ENCODE measurements at regions not wholly inside any gene's neighbourhood (a gene's known extent, or its start where the extent isn't known, plus 50 kb on each side); places are given as distances from the start of the nearest gene placed in this dataset.

GRCh38 chr5:4252385-4252784 lies 656.8 kb downstream of the IRX1 start:
- POLR2A ChIA-PET: no interaction called here
- Mint-ChIP-seq H3K4me3 (no peak overlapping the region), H3K36me3 (ENCODE audit: low read depth) (no peaks in the 10 kb centered on the region), H3K9me3 (ENCODE audit: insufficient read depth) (no peaks in the 10 kb centered on the region), H3K4me1 (ENCODE audit: low read depth) (no peaks in the 10 kb centered on the region), H3K27me3 (ENCODE audit: low read depth) (no peaks in the 10 kb centered on the region), H3K27ac (no peak overlapping the region)
- DNase-seq (no peak), ATAC-seq (no peak)
- CTCF ChIA-PET: no interaction called here

DNA sequence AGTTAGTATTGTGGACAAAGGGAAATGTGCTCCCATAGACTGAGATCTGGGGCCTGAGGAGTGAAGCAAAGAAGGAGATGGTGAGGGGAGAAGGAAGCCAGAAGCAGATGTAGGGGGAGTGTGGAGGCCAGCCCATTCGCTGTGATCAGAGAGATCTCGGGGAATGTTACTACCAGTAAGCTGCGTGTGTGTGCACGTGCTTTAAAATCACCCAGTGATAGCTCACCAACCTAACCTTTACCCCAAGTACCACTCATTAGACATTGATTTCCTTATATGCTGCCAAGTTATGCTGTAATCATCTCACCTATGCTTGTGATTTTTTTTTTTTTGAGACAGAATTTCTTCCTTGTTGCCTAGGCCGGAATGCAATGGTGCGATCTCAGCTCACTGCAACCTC lies 659.1 kb downstream of the IRX1 start:
- H3K27ac Mint-ChIP-seq: no peak overlapping the region
- ATAC-seq: no peak
- DNase-seq: no peak
- ChIA-PET CTCF (no interaction called here), POLR2A (no interaction called here)
- no peak overlapping the region for H3K4me3 Mint-ChIP-seq
- H3K4me1 Mint-ChIP-seq (ENCODE audit: low read depth): no peaks in the 10 kb centered on the region
- H3K27me3 Mint-ChIP-seq (ENCODE audit: low read depth): no peaks in the 10 kb centered on the region
- no peaks in the 10 kb centered on the region for H3K9me3 Mint-ChIP-seq (ENCODE audit: insufficient read depth)
- no peaks in the 10 kb centered on the region for H3K36me3 Mint-ChIP-seq (ENCODE audit: low read depth)

DNA sequence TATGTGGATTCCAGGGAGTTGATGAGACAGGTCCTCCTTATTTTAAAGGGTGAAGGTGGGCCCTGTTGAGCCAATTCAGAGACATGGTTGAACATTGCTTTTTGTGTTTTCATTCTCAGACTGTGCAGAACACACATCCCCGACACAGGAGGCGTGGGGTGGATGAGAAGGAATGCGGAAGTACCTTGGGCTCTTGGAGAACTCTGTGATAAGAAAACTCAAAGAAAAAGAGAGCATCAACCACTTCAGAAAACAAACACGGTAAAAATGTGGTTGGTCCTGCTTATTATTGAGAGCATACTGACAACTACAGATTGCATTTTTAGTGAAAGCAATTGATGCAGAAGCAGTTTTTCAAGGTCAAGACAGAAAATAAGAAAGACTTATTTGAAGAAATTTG lies 659.8 kb downstream of the IRX1 start:
- no peaks in the 10 kb centered on the region for H3K36me3 Mint-ChIP-seq (ENCODE audit: low read depth)
- no peaks in the 10 kb centered on the region for H3K4me1 Mint-ChIP-seq (ENCODE audit: low read depth)
- H3K27me3 Mint-ChIP-seq (ENCODE audit: low read depth): no peaks in the 10 kb centered on the region
- H3K9me3 Mint-ChIP-seq (ENCODE audit: insufficient read depth): no peaks in the 10 kb centered on the region
- H3K27ac Mint-ChIP-seq: no peak overlapping the region
- no peak for ATAC-seq
- ChIA-PET CTCF (no interaction called here), POLR2A (no interaction called here)
- no peak overlapping the region for H3K4me3 Mint-ChIP-seq
- DNase-seq: no peak

DNA sequence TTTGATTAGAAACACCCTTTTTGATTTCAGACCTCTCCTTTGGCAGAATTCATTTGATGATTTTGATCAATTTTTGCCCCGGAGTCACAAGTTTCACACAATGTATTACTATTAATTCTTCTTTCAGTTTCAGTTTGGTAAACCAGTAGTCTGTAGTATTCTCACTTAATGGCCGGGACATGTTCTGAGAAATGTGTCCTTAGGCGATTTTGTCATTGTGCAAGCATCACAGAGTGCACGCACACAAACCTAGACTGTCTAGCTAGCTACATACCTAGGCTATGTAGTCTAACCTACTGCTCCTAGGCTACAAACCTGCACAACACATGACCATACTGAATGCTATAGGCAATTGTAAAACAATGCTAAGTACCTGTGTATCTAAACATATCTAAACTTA lies 662.5 kb downstream of the IRX1 start:
- Mint-ChIP-seq H3K27ac (no peak overlapping the region), H3K4me1 (ENCODE audit: low read depth) (no peaks in the 10 kb centered on the region), H3K9me3 (ENCODE audit: insufficient read depth) (no peaks in the 10 kb centered on the region), H3K36me3 (ENCODE audit: low read depth) (no peaks in the 10 kb centered on the region), H3K27me3 (ENCODE audit: low read depth) (no peaks in the 10 kb centered on the region), H3K4me3 (no peak overlapping the region)
- CTCF ChIA-PET: no interaction called here
- DNase-seq (no peak), ATAC-seq (no peak)
- POLR2A ChIA-PET: no interaction called here

GRCh38 chr5:4271193-4271592 lies 675.6 kb downstream of the IRX1 start:
- H3K36me3 Mint-ChIP-seq (ENCODE audit: low read depth): no peaks in the 10 kb centered on the region
- POLR2A ChIA-PET: no interaction called here
- ATAC-seq: no peak
- H3K4me3 Mint-ChIP-seq: no peak overlapping the region
- H3K9me3 Mint-ChIP-seq (ENCODE audit: insufficient read depth): peaks cover 32% of the 10 kb centered on the region
- H3K4me1 Mint-ChIP-seq (ENCODE audit: low read depth): no peaks in the 10 kb centered on the region
- CTCF ChIA-PET: no interaction called here
- H3K27ac Mint-ChIP-seq: no peak overlapping the region
- H3K27me3 Mint-ChIP-seq (ENCODE audit: low read depth): no peaks in the 10 kb centered on the region
- DNase-seq: no peak

GRCh38 chr5:4275232-4275631 lies 679.6 kb downstream of the IRX1 start:
- ChIA-PET CTCF (no interaction called here), POLR2A (no interaction called here)
- H3K4me3 Mint-ChIP-seq: no peak overlapping the region
- H3K4me1 Mint-ChIP-seq (ENCODE audit: low read depth): no peaks in the 10 kb centered on the region
- no peak overlapping the region for H3K27ac Mint-ChIP-seq
- H3K27me3 Mint-ChIP-seq (ENCODE audit: low read depth): no peaks in the 10 kb centered on the region
- H3K36me3 Mint-ChIP-seq (ENCODE audit: low read depth): no peaks in the 10 kb centered on the region
- ATAC-seq (no peak), DNase-seq (no peak)
- H3K9me3 Mint-ChIP-seq (ENCODE audit: insufficient read depth): peaks cover 30% of the 10 kb centered on the region

GRCh38 chr5:4294878-4295277 lies 699.2 kb downstream of the IRX1 start:
- Mint-ChIP-seq H3K9me3 (ENCODE audit: insufficient read depth) (no peaks in the 10 kb centered on the region), H3K4me1 (ENCODE audit: low read depth) (no peaks in the 10 kb centered on the region), H3K4me3 (no peak overlapping the region), H3K27me3 (ENCODE audit: low read depth) (no peaks in the 10 kb centered on the region), H3K27ac (no peak overlapping the region), H3K36me3 (ENCODE audit: low read depth) (no peaks in the 10 kb centered on the region)
- DNase-seq (no peak), ATAC-seq (no peak)
- CTCF ChIA-PET: no interaction called here
- POLR2A ChIA-PET: no interaction called here

DNA sequence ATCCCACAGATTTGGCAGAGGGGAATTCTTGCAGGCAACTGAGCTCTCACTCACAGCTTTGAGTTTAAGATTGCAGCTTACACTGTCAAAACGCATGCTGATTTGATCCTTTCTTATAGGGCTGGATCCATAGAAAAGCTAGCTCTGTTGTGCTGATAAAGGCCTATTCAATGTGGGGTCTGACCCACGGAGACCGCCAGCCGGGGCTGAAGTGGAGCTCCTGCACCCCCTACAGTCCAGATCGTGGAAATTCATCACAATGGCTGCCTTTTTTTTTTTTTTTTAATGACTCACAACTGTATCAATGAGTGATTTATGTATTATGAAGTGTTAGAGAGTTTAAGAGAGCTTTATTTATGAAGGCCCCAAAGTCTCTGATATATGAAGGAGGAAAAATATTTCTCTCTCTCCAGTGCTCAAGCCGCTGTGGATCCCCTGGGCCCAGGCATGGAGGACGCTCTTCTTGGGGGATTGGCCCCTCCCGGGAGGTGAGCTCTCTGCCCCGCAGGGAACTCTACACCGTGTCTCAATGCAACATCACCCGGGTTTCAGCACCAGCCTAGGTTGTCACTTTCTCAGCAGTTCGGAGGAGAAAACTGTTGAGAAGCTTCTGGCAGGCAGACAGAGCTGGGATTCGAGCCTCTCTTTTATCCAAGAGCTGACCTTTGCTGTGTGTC lies 700.2 kb downstream of the IRX1 start:
- CTCF ChIA-PET: no interaction called here
- no peak for DNase-seq
- Mint-ChIP-seq H3K27me3 (ENCODE audit: low read depth) (no peaks in the 10 kb centered on the region), H3K4me1 (ENCODE audit: low read depth) (no peaks in the 10 kb centered on the region), H3K4me3 (no peak overlapping the region), H3K36me3 (ENCODE audit: low read depth) (no peaks in the 10 kb centered on the region), H3K27ac (no peak overlapping the region), H3K9me3 (ENCODE audit: insufficient read depth) (no peaks in the 10 kb centered on the region)
- POLR2A ChIA-PET: no interaction called here
- ATAC-seq: no peak

DNA sequence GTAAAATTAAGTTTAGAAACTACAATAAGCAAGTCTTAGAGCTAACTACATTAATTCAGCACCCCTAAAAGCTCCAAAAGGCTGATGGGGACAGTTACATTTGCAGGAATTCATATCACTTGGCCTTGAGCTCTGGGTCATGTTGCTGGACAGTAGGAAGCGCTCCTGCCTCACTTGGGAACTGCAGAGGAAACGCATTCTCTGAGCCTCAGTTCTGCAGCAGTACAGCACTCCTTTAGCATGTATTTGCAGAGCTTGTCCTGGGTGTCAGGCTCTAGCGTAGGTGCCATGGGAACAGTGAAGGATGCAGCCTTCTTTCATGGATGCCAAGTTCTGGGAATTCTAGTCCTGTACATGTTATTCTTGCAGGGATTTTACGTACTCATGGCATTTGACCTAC lies 710.4 kb downstream of the IRX1 start:
- ChIA-PET POLR2A (no interaction called here), CTCF (no interaction called here)
- Mint-ChIP-seq H3K9me3 (ENCODE audit: insufficient read depth) (no peaks in the 10 kb centered on the region), H3K36me3 (ENCODE audit: low read depth) (no peaks in the 10 kb centered on the region), H3K27ac (no peak overlapping the region), H3K4me1 (ENCODE audit: low read depth) (no peaks in the 10 kb centered on the region), H3K27me3 (ENCODE audit: low read depth) (no peaks in the 10 kb centered on the region), H3K4me3 (no peak overlapping the region)
- no peak for DNase-seq
- ATAC-seq: no peak

- ChIA-PET POLR2A (no interaction called here), CTCF (no interaction called here)
- Mint-ChIP-seq H3K27me3 (ENCODE audit: low read depth) (no peaks in the 10 kb centered on the region), H3K4me1 (ENCODE audit: low read depth) (no peaks in the 10 kb centered on the region), H3K9me3 (ENCODE audit: insufficient read depth) (no peaks in the 10 kb centered on the region), H3K27ac (no peak overlapping the region), H3K36me3 (ENCODE audit: low read depth) (no peaks in the 10 kb centered on the region), H3K4me3 (no peak overlapping the region)
- ATAC-seq (no peak), DNase-seq (no peak)
Measured at GRCh38 chr5:4309026-4309425, 713.4 kb downstream of the IRX1 start.

DNA sequence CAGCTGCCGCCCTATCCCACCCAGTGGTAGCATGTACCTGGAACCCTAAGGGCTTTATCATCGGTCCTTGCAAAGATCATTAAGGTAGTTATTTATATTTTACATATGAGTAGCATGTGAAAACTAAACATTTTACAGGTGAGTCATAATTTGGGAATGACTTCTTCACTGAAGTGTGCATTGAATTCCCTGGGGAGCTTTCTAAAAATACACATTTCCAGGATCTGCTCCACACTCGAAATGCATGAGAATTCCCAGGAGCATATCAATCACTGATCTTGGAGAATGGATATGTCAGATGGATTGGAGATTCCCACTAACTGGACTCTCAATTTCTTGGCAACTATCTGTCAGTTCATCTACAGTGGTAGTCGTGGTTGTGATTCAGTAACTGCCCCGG lies 717.5 kb downstream of the IRX1 start:
- ChIA-PET CTCF (no interaction called here), POLR2A (no interaction called here)
- ATAC-seq (no peak), DNase-seq (no peak)
- no peak overlapping the region for H3K4me3 Mint-ChIP-seq
- no peaks in the 10 kb centered on the region for H3K27me3 Mint-ChIP-seq (ENCODE audit: low read depth)
- no peaks in the 10 kb centered on the region for H3K36me3 Mint-ChIP-seq (ENCODE audit: low read depth)
- no peaks in the 10 kb centered on the region for H3K9me3 Mint-ChIP-seq (ENCODE audit: insufficient read depth)
- H3K4me1 Mint-ChIP-seq (ENCODE audit: low read depth): no peaks in the 10 kb centered on the region
- no peak overlapping the region for H3K27ac Mint-ChIP-seq

DNA sequence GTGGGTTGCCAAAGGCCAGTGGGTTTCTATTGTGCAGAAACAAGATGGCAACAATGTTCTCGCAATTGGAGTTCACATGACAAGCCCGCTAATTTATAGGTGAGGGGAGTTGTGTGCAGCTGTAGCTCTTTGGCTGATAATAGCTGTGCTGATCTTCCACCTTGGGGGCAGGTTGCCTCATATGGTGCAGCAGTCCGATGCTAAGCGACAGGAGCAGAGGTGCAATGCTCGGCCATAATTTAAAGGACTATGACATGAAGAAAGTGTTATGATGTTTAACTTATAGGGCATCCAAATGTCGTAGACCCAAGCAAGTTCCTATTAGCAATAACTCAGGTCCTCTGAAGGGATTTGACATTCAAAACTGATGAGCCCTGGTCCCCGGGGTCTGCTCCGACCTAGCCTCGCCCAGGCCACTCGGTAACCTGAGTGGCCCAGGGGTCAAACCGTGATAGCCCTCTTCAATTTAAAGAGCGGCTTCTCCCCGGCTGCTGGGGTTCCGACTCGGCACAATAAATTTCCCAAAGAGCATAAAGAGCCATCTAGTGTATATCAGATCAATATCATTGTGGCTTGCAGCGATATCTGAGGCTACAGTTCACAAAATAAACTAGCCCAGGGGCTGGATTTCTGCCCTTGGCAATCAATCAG lies 724.0 kb downstream of the IRX1 start:
- Mint-ChIP-seq H3K27ac (no peak overlapping the region), H3K27me3 (ENCODE audit: low read depth) (no peaks in the 10 kb centered on the region), H3K9me3 (ENCODE audit: insufficient read depth) (peaks cover 17% of the 10 kb centered on the region), H3K4me3 (no peak overlapping the region), H3K36me3 (ENCODE audit: low read depth) (no peaks in the 10 kb centered on the region), H3K4me1 (ENCODE audit: low read depth) (no peaks in the 10 kb centered on the region)
- ATAC-seq: no peak
- DNase-seq: no peak
- POLR2A ChIA-PET: no interaction called here
- CTCF ChIA-PET: no interaction called here

DNA sequence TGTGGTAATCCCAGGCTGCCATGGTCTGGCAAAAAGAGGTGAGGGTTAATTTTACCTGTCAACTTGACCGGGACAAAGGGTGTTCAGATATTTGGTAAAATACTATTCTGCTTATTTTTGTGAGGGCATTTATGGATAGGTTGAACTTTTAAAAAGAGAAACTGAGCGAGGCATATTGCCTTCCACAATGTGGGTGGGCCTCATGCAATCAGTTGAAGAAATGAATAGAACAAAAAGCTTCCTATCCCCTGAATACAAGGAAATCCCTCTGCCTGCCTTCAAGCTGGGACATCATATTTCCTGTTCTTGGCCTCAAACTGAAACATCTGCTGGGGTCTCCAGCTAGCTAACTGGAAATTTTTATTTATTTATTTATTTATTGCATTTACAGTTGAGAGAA lies 734.7 kb downstream of the IRX1 start:
- Mint-ChIP-seq H3K36me3 (ENCODE audit: low read depth) (no peaks in the 10 kb centered on the region), H3K4me1 (ENCODE audit: low read depth) (no peaks in the 10 kb centered on the region), H3K27me3 (ENCODE audit: low read depth) (no peaks in the 10 kb centered on the region), H3K27ac (no peak overlapping the region), H3K4me3 (no peak overlapping the region), H3K9me3 (ENCODE audit: insufficient read depth) (peaks cover 9% of the 10 kb centered on the region)
- ChIA-PET POLR2A (no interaction called here), CTCF (no interaction called here)
- DNase-seq (no peak), ATAC-seq (no peak)
